Epithelial cell of proximal tubule (primary cell): ENCODE measurements at regions not wholly inside any gene's neighbourhood (a gene's known extent, or its start where the extent isn't known, plus 50 kb on each side); places are given as distances from the start of the nearest gene placed in this dataset.

ENCODE experiments used
- DNase-seq: peaks from one replicate; pipeline ENCODE4 v3.0.0-alpha.2; 2011; ENCODE audit warnings: low read depth
- H3K4me3 ChIP-seq: 2 replicates; pipeline ENCODE4 v1.5.1; 2011; ENCODE audit warnings: low read depth, mild to moderate bottlenecking, low read length
- CTCF ChIP-seq: conservative IDR thresholded peaks from 2 replicates; pipeline ENCODE4 v1.5.1; 2012; ENCODE audit warnings: low read depth, mild to moderate bottlenecking, low read length

DNA sequence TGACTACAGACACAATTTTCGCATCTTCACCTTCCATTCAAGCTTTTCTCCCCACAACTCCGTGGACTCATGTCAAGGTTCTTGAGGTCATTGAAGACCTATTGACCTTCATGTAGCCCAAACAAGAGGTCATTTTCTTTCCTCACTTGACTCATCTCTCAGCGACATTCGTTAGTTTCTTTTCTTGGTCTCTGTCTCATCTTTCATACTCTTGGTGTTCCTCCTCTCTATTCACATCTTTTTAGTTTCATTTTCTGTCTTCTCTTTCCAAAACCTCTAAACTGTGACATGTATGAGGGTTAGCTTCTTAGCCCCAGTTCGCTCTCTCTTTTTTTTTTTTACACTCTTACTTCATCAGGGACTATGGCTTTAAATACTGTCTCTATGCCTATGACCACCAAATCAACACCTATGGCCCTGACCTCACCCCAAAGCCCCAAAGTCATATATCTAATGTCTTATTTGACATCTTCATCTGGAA is 128.6 kb upstream of the BACH2 start:
- no peak for TF ChIP-seq CTCF
- no peak overlapping the region for H3K4me3 ChIP-seq
- DNase-seq, result no peak

DNA sequence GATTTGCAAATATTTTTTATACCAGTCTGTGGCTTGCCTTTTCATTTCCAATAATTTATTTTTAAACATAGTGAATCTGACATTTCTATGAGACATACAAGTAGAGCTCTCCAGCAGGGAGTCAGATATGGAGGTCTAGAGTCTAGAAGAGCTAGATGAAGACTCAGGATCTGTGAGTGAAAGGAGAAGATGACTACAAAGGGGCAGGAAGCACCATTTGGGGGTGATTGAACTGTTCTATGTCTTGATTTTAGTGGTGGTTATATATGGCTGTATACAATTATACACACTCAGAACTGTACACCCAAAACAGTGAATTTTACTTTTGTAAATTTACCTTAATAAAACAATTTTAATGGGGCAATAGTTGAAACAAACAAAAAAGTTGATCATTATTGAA is 127.9 kb upstream of the BACH2 start:
- TF ChIP-seq CTCF, result no peak
- H3K4me3 ChIP-seq, result no peak overlapping the region
- no peak for DNase-seq

GRCh38 chr6:90421666-90422065 is 125.0 kb upstream of the BACH2 start:
- DNase-seq, result no peak
- no peak overlapping the region for H3K4me3 ChIP-seq
- TF ChIP-seq CTCF, result no peak

DNA sequence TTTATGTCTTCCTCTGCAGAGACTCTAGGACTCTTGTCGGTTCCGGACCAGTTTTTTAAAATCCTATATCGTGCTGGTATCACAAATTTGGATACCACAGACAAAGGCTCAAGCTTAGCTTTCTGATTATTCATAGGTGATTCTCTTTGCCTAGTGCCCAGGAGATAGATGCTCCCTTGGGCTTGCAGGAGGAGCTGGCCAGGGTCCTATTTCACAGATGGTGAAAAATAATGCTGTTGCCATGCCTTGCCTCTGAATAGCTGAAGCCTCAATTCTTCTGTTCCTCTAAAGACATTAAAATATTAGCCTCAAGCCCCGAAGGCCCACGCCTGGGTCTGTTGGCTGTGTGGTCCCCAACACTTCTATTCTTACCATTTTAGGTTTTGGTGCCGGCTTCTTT is 123.9 kb upstream of the BACH2 start:
- H3K4me3 ChIP-seq, result no peak overlapping the region
- no peak for TF ChIP-seq CTCF
- DNase-seq, result no peak

DNA sequence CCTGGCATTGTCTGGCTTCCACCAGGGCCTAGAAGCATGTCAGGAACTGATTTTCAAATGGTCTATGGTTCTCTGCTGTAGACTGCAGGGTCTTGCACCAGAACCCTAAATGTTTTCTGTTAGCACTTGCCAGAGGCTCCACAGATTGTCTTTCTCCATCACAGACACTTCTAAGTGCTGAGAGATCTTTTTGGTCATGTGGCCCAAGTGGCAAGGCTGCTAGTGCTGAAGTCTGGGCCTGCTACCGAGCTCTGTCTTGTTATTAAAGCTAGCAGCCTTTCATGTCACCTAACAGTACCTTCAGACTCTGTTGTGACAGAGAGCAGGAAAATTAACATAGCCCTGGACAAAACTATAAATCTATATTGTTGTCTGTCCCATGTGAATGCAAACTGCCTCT is 120.7 kb upstream of the BACH2 start:
- no peak overlapping the region for H3K4me3 ChIP-seq
- no peak for TF ChIP-seq CTCF
- no peak for DNase-seq

GRCh38 chr6:90416322-90416721 is 119.7 kb upstream of the BACH2 start:
- DNase-seq, result no peak
- H3K4me3 ChIP-seq, result no peak overlapping the region
- TF ChIP-seq CTCF, result no peak

- no peak for DNase-seq
- TF ChIP-seq CTCF, result no peak
- no peak overlapping the region for H3K4me3 ChIP-seq
These were observed 118.5 kb upstream of the BACH2 start for GRCh38 chr6:90415178-90415577.
